ENCODE measurements at regions not wholly inside any gene's neighbourhood (a gene's known extent, or its start where the extent isn't known, plus 50 kb on each side); places are given as distances from the start of the nearest gene placed in this dataset.

DNA sequence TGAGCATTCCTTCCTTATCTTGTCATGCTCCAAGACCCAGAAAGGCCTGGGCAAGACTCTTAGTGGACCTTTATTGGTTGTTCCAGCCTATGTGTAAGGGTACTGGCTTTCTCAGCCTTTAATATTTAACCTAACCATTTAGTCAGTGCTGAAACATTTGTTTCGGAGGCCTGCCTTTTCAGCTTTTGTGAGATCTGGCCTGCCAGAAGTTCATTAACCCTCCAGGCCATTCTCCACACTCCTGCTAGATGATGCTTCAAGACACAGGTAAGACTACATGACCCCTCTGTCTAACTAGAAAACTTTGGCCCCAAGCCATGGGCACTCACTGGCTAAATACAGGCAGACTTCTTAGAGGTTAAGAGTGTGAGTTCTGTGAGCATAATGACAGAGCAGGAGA, 138.4 kb upstream of the ZP4 start:
- TF ChIP-seq, protein P1, sequence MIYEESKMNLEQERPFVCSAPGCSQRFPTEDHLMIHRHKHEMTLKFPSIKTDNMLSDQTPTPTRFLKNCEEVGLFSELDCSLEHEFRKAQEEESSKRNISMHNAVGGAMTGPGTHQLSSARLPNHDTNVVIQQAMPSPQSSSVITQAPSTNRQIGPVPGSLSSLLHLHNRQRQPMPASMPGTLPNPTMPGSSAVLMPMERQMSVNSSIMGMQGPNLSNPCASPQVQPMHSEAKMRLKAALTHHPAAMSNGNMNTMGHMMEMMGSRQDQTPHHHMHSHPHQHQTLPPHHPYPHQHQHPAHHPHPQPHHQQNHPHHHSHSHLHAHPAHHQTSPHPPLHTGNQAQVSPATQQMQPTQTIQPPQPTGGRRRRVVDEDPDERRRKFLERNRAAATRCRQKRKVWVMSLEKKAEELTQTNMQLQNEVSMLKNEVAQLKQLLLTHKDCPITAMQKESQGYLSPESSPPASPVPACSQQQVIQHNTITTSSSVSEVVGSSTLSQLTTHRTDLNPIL (CRISPR knock-in tag; IDR thresholded peaks at IDR 0.05; ENCODE audit: low read depth), result no peak
- TF ChIP-seq, protein P2, sequence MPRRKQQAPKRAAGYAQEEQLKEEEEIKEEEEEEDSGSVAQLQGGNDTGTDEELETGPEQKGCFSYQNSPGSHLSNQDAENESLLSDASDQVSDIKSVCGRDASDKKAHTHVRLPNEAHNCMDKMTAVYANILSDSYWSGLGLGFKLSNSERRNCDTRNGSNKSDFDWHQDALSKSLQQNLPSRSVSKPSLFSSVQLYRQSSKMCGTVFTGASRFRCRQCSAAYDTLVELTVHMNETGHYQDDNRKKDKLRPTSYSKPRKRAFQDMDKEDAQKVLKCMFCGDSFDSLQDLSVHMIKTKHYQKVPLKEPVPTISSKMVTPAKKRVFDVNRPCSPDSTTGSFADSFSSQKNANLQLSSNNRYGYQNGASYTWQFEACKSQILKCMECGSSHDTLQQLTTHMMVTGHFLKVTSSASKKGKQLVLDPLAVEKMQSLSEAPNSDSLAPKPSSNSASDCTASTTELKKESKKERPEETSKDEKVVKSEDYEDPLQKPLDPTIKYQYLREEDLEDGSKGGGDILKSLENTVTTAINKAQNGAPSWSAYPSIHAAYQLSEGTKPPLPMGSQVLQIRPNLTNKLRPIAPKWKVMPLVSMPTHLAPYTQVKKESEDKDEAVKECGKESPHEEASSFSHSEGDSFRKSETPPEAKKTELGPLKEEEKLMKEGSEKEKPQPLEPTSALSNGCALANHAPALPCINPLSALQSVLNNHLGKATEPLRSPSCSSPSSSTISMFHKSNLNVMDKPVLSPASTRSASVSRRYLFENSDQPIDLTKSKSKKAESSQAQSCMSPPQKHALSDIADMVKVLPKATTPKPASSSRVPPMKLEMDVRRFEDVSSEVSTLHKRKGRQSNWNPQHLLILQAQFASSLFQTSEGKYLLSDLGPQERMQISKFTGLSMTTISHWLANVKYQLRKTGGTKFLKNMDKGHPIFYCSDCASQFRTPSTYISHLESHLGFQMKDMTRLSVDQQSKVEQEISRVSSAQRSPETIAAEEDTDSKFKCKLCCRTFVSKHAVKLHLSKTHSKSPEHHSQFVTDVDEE (CRISPR knock-in tag; IDR thresholded peaks at IDR 0.05), result no peak
- TF ChIP-seq CSDC2 (CRISPR knock-in tag; IDR thresholded peaks at IDR 0.05) (no peak), ZFP3 (CRISPR knock-in tag; IDR thresholded peaks at IDR 0.05) (no peak), ZFP30 (CRISPR knock-in tag; IDR thresholded peaks at IDR 0.05) (no peak), ZNF8 (CRISPR knock-in tag; IDR thresholded peaks at IDR 0.05) (no peak), PPARA (CRISPR knock-in tag; IDR thresholded peaks at IDR 0.05; ENCODE audit: borderline replicate concordance) (no peak)
- TF ChIP-seq, protein P3, sequence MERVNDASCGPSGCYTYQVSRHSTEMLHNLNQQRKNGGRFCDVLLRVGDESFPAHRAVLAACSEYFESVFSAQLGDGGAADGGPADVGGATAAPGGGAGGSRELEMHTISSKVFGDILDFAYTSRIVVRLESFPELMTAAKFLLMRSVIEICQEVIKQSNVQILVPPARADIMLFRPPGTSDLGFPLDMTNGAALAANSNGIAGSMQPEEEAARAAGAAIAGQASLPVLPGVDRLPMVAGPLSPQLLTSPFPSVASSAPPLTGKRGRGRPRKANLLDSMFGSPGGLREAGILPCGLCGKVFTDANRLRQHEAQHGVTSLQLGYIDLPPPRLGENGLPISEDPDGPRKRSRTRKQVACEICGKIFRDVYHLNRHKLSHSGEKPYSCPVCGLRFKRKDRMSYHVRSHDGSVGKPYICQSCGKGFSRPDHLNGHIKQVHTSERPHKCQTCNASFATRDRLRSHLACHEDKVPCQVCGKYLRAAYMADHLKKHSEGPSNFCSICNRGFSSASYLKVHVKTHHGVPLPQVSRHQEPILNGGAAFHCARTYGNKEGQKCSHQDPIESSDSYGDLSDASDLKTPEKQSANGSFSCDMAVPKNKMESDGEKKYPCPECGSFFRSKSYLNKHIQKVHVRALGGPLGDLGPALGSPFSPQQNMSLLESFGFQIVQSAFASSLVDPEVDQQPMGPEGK (CRISPR knock-in tag; IDR thresholded peaks at IDR 0.05; ENCODE audit: borderline replicate concordance), result no peak

All from SK-N-SH treated with all-trans-retinoic acid at 6 μM for 48 hours (cell line).